Retinal pigment epithelial cell (primary cell): ENCODE measurements at regions not wholly inside any gene's neighbourhood (a gene's known extent, or its start where the extent isn't known, plus 50 kb on each side); places are given as distances from the start of the nearest gene placed in this dataset.
"Not testable (repeated sequence)": the region's sequence is repeated elsewhere in the genome, so short reads cannot be mapped to it uniquely, and the experiment has no call there.

Source experiments
- DNase-seq: peaks from one replicate; pipeline ENCODE4 v3.0.0-alpha.2; 2010; ENCODE audit warnings: low read depth
- H3K4me3 ChIP-seq: 2 replicates; pipeline ENCODE4 v1.5.1; 2011; ENCODE audit warnings: mild to moderate bottlenecking, low read length, control low read depth, moderate library complexity
- TF ChIP-seq, protein P1 (sequence below): conservative IDR thresholded peaks from 2 replicates; pipeline ENCODE4 v1.5.1; 2011; ENCODE audit warnings: low read depth, low read length, control low read depth, inconsistent platforms

DNA sequence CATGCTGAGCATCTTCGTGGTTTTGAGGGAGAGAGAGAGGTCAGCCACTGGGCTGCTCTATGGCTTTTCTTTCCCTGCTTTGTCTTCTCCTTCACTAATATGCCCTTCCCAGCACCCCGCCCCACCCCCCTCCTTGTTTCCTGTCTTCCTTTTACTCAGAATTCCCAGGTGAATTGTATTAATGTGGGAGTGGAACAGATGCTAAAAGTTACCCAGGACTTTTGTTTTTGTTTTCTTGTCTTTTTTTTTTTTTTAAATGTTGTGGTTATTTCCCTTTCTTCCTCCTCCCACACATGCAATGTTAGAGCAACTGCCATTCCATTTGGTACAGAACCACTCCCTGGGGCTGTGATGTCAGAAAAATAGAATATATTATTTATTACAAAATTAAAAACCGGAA lies 442.7 kb upstream of the CD180 start:
- TF ChIP-seq, protein P1, sequence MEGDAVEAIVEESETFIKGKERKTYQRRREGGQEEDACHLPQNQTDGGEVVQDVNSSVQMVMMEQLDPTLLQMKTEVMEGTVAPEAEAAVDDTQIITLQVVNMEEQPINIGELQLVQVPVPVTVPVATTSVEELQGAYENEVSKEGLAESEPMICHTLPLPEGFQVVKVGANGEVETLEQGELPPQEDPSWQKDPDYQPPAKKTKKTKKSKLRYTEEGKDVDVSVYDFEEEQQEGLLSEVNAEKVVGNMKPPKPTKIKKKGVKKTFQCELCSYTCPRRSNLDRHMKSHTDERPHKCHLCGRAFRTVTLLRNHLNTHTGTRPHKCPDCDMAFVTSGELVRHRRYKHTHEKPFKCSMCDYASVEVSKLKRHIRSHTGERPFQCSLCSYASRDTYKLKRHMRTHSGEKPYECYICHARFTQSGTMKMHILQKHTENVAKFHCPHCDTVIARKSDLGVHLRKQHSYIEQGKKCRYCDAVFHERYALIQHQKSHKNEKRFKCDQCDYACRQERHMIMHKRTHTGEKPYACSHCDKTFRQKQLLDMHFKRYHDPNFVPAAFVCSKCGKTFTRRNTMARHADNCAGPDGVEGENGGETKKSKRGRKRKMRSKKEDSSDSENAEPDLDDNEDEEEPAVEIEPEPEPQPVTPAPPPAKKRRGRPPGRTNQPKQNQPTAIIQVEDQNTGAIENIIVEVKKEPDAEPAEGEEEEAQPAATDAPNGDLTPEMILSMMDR, result no peak
- DNase-seq, result no peak
- no peak overlapping the region for H3K4me3 ChIP-seq

DNA sequence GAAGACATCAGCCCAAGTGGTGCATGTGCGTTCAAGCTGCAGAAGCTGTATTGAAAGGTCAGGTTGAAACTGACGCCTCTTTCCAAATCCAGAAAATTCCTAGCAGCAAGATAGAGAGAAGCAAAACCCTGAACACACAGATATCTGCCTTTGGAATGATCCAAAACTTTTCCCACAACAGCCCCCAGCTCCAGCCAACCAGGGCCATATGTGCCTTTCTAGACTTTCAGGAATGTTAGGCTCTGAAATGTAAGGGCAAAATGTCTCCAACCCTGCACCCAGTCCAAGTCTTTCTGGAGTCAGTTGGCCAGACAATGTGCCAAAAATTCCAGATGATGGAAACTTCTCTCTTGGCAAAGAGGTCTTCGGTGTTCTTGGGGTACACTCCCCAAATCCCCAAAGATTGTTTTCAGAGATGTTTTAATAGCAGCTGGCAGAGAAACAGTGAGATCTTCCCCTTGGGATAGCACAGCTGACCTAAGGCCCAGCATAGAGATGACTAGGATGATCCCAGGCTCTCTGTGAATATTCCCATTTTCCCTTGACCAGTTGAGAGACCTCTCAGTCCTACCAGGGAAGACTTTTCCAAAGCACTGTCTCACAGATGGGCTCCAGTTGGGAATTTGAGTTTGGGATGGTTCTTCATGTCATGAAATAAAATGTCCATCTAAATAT lies 440.4 kb upstream of the CD180 start:
- H3K4me3 ChIP-seq, result no peak overlapping the region
- no peak for DNase-seq
- TF ChIP-seq, protein P1, result no peak

DNA sequence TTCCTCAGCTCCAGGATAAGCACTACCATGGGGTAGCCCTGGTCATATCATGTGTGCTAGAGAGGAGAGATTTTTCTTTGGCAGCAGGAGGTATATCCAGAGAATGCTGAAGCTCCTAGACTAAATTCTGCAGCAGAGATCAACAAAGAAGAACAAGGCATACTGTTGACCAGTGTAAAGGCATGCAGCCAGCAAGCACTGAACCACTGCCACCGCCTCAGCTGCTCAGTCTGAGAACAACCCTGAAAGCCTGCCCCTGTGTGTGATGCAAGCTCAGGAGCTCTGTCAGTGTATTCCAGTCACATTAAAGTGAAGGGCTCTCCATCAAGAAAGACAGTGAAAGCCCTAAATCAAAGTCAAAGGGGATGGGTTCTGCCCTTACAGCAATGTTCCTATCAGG lies 439.5 kb upstream of the CD180 start:
- no peak overlapping the region for H3K4me3 ChIP-seq
- TF ChIP-seq, protein P1, result no peak
- DNase-seq, result no peak

DNA sequence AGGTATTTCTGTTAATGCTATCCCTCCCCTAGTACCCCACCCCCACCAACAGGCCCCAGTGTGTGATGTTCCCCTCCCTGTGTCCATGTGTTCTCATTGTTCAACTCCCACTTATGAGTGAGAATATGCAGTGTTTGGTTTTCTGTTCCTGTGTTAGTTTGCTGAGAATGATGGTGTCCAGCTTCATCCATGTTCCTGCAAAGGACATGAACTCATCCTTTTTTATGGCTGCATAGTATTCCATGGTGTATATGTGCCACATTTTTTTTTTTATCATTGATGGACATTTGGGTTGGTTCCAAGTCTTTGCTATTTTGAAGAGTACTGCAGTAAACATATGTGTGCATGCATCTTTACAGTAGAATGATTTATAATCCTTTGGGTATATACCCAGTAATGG lies 430.5 kb upstream of the CD180 start:
- DNase-seq, H3K4me3 ChIP-seq: not testable (repeated sequence)

DNA sequence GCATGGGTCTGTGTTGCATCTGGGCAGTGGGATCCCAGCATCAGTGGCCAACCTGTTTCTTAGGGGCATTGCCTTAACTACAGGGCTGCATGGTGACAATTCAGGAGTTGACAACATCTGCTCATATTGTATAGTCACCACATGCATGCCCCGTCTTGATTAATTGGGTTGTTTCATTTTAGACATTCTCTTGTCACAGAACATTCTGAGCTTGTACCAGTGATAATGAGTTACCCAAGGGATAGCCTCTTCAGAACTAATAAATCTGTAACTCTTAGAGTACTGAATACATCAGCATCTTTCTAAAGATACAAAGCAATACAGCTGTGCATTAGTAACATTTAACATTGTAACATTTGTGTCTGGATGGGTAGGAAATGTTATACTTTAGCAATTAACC lies 426.5 kb upstream of the CD180 start:
- H3K4me3 ChIP-seq, result no peak overlapping the region
- no peak for DNase-seq
- TF ChIP-seq, protein P1, result no peak

DNA sequence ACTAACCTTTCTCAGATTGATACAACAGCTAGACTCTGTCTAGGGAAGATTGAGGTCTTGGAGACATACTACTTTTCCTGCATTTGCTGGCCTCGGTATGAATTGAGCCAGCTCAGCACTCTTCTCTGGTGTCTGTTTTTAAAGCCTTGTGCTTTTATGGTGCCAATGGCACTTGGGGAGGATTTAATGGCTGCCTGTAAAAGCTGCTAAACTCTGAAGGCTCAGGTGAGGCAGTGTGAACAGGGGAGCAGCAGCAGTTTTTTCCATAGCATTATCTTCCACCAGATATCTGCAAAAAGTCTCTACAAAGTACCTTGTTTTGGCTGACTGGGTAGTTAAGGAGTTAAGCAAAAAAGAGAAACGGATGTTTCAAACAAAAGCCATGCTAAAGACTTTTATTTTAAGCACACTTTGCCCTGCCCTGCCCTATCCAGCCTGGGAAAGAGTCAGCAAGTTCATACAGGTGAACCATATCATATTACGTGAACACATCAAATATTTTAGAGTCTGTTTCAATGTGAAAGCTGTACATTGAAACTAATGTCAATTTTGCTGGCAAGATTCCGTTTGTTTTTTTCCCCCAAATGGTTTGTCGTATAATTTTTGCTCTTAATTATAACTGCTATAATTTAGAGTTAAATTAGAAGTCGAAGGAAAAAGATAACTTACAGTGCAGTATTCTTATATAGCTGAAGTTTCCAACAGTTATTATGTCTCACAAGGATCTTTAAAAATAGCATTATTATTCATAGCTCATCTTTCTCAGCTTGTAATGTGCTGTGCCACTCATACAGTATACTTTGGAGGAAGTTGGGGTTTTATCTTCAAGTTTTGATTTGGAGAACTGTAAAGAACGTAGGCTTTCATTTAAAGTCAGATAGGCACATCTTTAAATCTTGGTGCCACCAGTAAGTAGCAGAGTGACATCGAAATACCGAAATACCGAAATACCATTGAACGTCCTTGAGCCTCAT lies 424.1 kb upstream of the CD180 start:
- DNase-seq, result no peak
- TF ChIP-seq, protein P1, result no peak
- no peak overlapping the region for H3K4me3 ChIP-seq

DNA sequence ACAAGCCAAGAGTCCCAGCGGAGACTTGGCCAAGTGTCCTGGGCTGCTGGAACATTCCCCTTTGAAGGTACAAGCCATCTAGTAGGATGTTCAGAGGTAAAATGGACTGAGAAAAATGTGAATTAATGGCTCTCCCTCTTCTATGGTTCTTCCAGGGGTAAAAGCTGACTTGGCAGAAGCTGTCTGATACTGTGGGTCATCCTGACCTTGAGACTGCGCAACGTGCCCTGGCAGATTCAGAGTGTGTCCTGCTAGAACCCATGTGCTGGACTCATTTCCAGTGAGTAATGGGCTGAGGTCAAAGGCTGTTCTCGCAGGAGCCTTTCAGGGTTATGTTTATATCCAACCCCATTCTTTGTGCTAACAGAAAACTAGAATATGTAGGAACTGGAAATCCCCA lies 423.0 kb upstream of the CD180 start:
- DNase-seq, result no peak
- TF ChIP-seq, protein P1, result no peak
- H3K4me3 ChIP-seq, result no peak overlapping the region
